ENCODE measurements at regions not wholly inside any gene's neighbourhood (a gene's known extent, or its start where the extent isn't known, plus 50 kb on each side); places are given as distances from the start of the nearest gene placed in this dataset.

DNA sequence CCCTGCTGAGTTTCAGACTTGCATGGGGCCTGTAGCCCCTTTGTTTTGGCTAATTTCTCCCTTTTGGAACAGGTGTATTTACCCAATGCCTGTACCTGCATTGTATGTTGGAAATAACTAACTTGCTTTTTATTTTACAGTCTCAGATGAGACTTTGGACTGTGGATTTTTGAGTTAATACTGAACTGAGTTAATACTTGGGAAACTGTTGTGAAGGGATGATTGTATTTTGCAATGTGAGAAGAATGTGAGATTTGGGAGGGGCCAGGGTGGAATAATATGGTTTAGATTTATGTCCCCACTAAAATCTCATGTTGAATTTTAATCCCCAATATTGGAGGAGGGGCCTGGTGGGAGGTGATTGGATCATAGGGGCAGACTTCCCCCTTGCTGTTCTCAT lies 99.1 kb upstream of the IRAK1BP1 start:
- intact Hi-C loops (cut with micrococcal nuclease) (no loop called here), in situ Hi-C loops (cut with MboI; ENCODE audit: low sequenced_read_pairs) (no loop called here), dilution Hi-C loops (cut with HindIII; ENCODE audit: low sequenced_read_pairs, unreplicated experiment) (no loop called here)
- BruUV-seq (replicated peaks), result no TSS peak
- Histone ChIP-seq H4K20me1 (ENCODE audit: insufficient read depth, low read length) (no peaks in the 10 kb centered on the region), H3K56ac (ENCODE audit: extremely low read depth, insufficient read depth, low read length) (no peak overlapping the region), H4K8ac (ENCODE audit: low read depth in 2 of 2, low read length in 2 of 2) (no peak overlapping the region), H3K9me1 (ENCODE audit: insufficient read depth, low read length) (no peaks in the 10 kb centered on the region), H2AK5ac (ENCODE audit: low read depth, low read length) (no peak overlapping the region), H3K36me3 (ENCODE audit: control insufficient read depth, insufficient read depth, low read length) (no peaks in the 10 kb centered on the region), H3K9me3 (ENCODE audit: control insufficient read depth, insufficient read depth, low read length) (no peaks in the 10 kb centered on the region), H4K5ac (ENCODE audit: low read depth, low read length) (no peak overlapping the region), H2BK120ac (ENCODE audit: low read depth, low read length) (no peak overlapping the region), H2BK20ac (ENCODE audit: low read depth, low read length) (no peak overlapping the region), H3K4me2 (ENCODE audit: low read depth, low read length) (no peak overlapping the region), H2AFZ (replicated peaks; ENCODE audit: low read length, poor library complexity) (no peak overlapping the region), H3K79me1 (ENCODE audit: low read depth in 1 of 2, low read length in 2 of 2) (no peaks in the 10 kb centered on the region), H3K4ac (ENCODE audit: low read depth, low read length) (no peak overlapping the region), H3K18ac (ENCODE audit: low read depth, low read length) (no peak overlapping the region), H2BK5ac (ENCODE audit: low read depth, low read length, poor library complexity, severe bottlenecking) (no peak overlapping the region), H3K4me3 (ENCODE audit: insufficient read depth, low read depth, low read length) (no peak overlapping the region), H3K14ac (replicated peaks; ENCODE audit: low read depth, low read length) (no peak overlapping the region), H3K27me3 (ENCODE audit: control insufficient read depth, insufficient read depth, low read length) (no peaks in the 10 kb centered on the region), H3K27ac (ENCODE audit: insufficient read depth, low read length) (no peak overlapping the region), H2AK9ac (replicated peaks; ENCODE audit: low read depth, low read length, poor library complexity) (no peak overlapping the region), H3K23ac (ENCODE audit: low read depth, low read length) (no peak overlapping the region), H3K9ac (ENCODE audit: low read depth, low read length) (no peak overlapping the region), H2BK15ac (ENCODE audit: low read depth, low read length) (no peak overlapping the region), H3K4me1 (ENCODE audit: control insufficient read depth, insufficient read depth, low read length) (no peaks in the 10 kb centered on the region), H4K91ac (ENCODE audit: insufficient read depth, low read depth, low read length) (no peak overlapping the region)
- ATAC-seq (ENCODE audit: low read depth), result no peak
- ChIA-PET POLR2A (ENCODE audit: unreplicated experiment) (no interaction called here), CTCF (no interaction called here)
- DNase-seq, result no peak
- TF ChIP-seq SMC3 (IDR thresholded peaks at IDR 0.05; ENCODE audit: low read depth, low read length) (no peak), RFX5 (IDR thresholded peaks at IDR 0.05; ENCODE audit: low read depth, low read length) (no peak)
- TF ChIP-seq, protein P1, sequence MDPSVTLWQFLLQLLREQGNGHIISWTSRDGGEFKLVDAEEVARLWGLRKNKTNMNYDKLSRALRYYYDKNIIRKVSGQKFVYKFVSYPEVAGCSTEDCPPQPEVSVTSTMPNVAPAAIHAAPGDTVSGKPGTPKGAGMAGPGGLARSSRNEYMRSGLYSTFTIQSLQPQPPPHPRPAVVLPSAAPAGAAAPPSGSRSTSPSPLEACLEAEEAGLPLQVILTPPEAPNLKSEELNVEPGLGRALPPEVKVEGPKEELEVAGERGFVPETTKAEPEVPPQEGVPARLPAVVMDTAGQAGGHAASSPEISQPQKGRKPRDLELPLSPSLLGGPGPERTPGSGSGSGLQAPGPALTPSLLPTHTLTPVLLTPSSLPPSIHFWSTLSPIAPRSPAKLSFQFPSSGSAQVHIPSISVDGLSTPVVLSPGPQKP (IDR thresholded peaks at IDR 0.05; ENCODE audit: borderline replicate concordance, low read depth, low read length), result no peak

All from IMR-90 (cell line).